K562 (cell line): ENCODE measurements at regions not wholly inside any gene's neighbourhood (a gene's known extent, or its start where the extent isn't known, plus 50 kb on each side); places are given as distances from the start of the nearest gene placed in this dataset.

Source experiments
- TEAD2 ChIP-seq: fragments of 450-650 bp; IDR thresholded peaks from 2 replicates; pipeline ENCODE4 v1.6.1; 2016; ENCODE audit warnings: missing genetic modification characterization, control low read depth, missing compliant biosample characterization
- ZNF766 ChIP-seq: fragments of 200-800 bp; sonication (Bioruptor generic); conservative IDR thresholded peaks from 2 replicates; pipeline ENCODE4 v1.6.1; 2016; ENCODE audit warnings: missing genetic modification characterization, missing compliant biosample characterization

DNA sequence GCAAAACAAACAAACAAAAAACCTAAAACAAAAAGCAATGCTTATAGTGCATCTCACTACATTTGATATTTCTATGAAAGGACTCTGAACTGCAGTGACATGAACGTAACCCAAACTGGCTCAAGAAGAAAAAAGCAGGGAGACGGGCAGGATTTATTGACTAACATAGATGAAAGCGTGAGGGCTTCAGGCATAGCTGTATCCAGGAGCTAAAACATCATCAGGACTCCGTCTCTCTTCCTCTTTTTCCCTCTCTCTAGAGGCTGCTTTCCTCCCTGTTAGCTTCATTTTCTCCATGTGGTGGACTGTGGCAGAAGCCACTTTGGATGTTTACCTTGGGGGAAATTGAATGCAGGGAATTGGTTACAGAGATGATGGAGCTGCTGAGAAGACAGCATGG, 418.2 kb upstream of the PROK2 start:
- TF ChIP-seq ZNF766 (no peak), TEAD2 (tag) (no peak)
